Breast epithelium (tissue), 3 donors: ENCODE measurements at regions not wholly inside any gene's neighbourhood (a gene's known extent, or its start where the extent isn't known, plus 50 kb on each side); places are given as distances from the start of the nearest gene placed in this dataset.

Experiments used
- CTCF ChIP-seq, 3 donors: fragments of 450-650 bp; IDR thresholded peaks; one replicate each; pipeline ENCODE4 v1.5.1; 2016 to 2017; ENCODE audit warnings: antibody characterized with exemption in 3 of 3, mild to moderate bottlenecking in 3 of 3, moderate library complexity in 3 of 3
- POLR2A ChIP-seq: fragments of 450-650 bp; IDR thresholded peaks from one replicate; pipeline ENCODE4 v1.6.1; 2016; ENCODE audit warnings: antibody characterized with exemption, mild to moderate bottlenecking, moderate library complexity

GRCh38 chr2:238507836-238508235 lies 81.1 kb downstream of the ASB1 start:
- no peak for TF ChIP-seq CTCF (IDR thresholded peaks at IDR 0.05)
- TF ChIP-seq POLR2A = no peak
